ENCODE measurements at regions not wholly inside any gene's neighbourhood (a gene's known extent, or its start where the extent isn't known, plus 50 kb on each side); places are given as distances from the start of the nearest gene placed in this dataset.

DNA sequence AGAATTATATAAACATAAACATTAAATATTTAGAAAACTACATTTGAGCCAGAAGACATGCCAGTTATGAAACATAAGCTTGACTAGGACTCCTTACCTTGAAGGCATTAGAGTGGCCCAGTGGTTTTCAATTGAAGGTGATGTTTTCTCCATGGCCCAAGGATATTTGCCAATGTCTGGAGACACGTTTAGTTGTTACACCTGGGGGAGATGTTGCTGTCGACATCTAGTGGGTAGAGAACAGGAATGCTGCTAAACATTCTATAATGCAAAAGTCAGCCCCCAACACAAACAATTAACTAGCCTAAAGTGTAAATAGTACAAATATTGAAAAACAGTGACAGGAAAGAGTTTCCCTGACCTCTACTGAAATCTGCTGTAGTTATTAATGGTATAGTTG, 200.9 kb upstream of the HS3ST5 start:
- DNase-seq (ENCODE audit: low spot score), result no peak

GRCh38 chr6:114541794-114542193, 199.0 kb upstream of the HS3ST5 start:
- no peak for DNase-seq (ENCODE audit: low spot score)

DNA sequence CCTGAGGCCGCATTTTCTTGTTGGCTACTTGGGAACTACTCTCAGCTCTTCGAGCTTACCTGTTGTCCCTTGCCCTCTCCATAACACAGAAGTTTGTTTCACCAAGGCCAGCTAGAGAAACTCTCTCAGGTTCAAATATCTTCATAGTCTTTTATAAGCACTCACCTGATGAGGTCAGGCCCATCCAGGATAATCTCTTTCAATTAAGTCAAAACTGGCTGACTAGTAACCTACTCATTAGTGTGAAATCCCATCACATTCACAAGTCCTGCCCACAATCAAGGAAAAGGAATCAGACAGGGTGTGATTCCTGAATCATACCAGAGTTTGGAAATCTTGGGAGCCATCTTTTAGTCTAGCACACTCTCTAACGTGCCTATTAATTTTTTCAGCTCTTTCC, 195.2 kb upstream of the HS3ST5 start:
- DNase-seq (ENCODE audit: low spot score), result no peak

DNA sequence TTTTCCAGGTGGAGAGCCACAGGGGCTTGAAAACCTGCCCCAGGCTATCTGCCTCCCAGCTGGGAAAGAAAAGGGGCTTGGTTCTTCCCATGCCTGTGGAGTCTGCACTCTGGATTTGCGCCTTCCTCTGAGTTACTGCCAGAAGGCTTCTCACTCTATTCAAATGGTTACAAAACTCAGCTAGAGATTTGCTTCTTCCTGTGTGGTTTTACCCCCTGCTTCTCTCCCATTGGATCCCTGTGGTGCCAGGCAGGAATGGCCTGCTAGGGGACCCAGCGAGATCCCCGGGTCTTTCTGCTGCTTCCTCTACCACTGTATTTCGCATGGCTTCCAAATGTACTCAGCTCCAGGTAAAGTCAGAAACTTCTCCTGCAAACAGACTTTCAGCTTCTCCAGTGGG, 192.0 kb upstream of the HS3ST5 start:
- no peak for DNase-seq (ENCODE audit: low spot score)

DNA sequence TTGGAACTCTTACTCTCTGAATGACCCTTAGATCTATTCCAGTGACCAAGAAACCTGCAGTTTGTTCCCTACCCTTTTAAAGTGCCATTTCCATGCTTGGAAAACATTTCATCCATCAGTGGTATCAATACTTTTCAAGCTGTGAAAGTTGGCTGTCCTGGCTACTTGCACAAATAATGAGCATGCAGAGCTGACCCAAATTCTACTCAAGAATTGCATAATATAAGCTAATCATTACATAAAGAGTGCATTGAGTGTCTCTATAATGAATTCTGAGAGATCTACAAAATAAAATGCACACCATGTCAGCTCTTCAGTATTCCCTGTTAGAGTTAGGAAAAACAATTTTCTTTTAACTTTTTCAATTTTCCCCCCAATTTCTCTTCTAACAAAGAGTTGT, 181.3 kb upstream of the HS3ST5 start:
- no peak for DNase-seq (ENCODE audit: low spot score)

DNA sequence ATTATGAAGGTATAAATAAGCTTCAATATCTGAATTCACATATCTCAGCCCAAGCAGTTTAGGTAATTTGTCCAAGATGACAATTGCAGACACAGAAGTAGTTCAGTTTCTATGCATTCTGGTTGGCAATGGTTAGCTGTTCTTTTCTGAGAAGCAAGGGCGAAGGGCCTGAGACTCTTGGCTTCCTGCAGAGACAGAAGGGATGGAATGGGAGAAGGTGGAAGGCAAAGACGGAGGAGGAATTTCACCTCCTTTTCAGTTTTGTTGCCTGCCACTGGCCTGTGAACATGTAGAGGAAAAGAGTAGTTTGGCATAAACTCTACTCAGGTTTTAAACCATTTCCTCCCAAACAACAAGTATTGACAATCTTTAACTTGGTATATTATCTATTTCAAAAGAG, 180.7 kb upstream of the HS3ST5 start:
- DNase-seq (ENCODE audit: low spot score), result no peak

DNA sequence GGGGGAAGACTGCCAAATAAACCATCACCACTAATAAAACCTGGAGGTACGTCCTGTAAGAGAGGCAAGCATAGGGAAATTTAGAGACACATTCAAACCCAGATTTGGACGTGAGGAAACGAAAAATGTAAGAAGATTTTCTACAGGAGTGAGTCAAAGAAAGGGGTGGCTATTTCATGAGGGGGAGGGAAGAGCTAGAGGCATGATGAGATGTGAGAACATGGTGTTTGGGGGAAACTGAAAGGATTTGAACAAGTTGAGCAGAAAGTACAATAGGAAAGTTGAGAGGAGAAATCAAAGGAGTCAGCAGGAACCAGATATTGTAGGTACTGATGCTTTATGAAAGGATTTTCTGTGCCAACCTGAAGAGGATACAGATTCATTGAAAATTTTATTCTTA, 179.1 kb upstream of the HS3ST5 start:
- DNase-seq (ENCODE audit: low spot score), result no peak

DNA sequence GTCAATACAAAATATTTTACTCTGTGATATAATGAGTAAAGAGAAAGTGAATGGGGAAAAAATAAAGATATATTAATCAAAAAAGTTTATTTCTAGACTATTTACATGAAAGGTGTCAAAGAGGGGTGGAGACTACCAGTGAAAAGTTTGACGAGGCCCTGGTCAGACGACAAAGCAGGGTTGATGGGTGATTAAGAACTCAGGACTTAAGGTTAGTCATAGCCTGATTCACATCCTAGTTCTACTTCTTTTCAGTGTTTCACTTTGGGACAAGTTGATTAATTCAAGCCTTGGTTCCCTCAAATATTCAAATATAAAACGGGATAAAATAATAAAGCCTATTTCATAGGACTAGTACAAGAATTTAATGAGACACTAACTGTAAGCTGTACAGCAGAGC, 178.2 kb upstream of the HS3ST5 start:
- no peak for DNase-seq (ENCODE audit: low spot score)

DNA sequence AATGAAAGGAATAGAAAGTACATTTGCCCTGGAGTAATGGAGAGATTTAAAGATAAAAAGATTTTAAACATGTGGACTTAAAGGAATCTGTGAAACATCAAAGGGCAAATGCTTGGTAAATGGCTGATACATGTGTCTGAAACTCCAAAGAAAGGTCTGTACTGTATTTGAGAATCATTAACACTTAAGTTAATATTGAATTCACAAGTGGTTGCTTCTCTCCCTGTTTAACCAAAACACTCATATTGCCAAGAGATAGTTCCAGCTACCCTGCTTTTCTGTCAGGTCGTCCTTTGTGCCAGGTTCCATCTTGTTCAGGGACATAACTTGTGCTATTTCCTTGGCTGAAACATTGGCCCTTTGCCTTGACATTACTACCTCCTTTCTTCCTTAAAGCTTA, 171.3 kb upstream of the HS3ST5 start:
- DNase-seq (ENCODE audit: low spot score), result no peak

GRCh38 chr6:114471450-114471849, 128.6 kb upstream of the HS3ST5 start:
- DNase-seq (ENCODE audit: low spot score), result no peak

- DNase-seq (ENCODE audit: low spot score), result no peak
These were observed 125.1 kb upstream of the HS3ST5 start for GRCh38 chr6:114467931-114468330.

- DNase-seq (ENCODE audit: low spot score), result no peak
These were observed 122.7 kb upstream of the HS3ST5 start for GRCh38 chr6:114465511-114465910.

GRCh38 chr6:114453737-114454276, 111.0 kb upstream of the HS3ST5 start:
- no peak for DNase-seq (ENCODE audit: low spot score)

- DNase-seq (ENCODE audit: low spot score), result no peak
These were observed 110.1 kb upstream of the HS3ST5 start for GRCh38 chr6:114452785-114453401.

GRCh38 chr6:114450631-114451030, 107.8 kb upstream of the HS3ST5 start:
- no peak for DNase-seq (ENCODE audit: low spot score)

DNA sequence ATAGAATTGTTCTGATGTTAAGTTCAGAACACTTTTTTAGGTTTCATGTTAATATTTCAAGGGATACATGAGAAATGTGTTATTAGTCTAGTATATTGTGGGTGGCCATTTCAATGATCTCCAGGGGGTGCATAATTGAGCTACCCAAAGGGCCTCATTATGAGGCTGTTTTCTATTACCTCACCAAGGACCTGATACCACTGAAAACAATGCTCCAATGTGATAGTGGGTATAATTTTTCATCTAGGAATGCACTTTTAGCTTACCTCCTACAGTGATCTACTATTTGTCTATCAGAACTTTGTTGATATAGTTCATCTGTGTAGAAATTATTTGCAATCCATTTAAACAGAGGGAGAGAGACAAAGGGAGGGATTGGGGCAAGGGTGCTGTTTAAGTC, 106.8 kb upstream of the HS3ST5 start:
- DNase-seq (ENCODE audit: low spot score), result no peak

- no peak for DNase-seq (ENCODE audit: low spot score)
These were observed 103.5 kb upstream of the HS3ST5 start for GRCh38 chr6:114446342-114446741.

DNA sequence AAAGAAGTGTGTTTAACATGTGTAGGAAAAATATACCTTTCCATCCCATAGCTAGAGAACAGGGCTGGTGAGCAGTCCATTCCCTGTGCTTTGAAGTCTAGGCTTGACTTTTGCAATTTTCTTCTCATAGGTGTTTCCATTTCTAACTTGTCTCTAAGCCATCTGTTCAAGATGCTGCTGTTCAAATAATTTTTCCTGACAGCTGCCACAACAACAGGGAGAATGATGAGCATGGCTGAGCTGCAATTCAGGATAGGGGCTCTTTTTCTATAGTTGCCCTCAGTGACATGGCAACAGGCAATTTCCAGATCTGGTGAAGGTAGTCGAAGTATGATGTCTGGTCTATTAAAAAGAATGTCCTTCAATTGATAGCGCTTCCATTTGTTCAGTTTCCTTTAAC, 103.0 kb upstream of the HS3ST5 start:
- DNase-seq (ENCODE audit: low spot score), result no peak

- no peak for DNase-seq (ENCODE audit: low spot score)
These were observed 96.6 kb upstream of the HS3ST5 start for GRCh38 chr6:114439411-114439810.

GRCh38 chr6:114437235-114437634, 94.4 kb upstream of the HS3ST5 start:
- no peak for DNase-seq (ENCODE audit: low spot score)

GRCh38 chr6:114436691-114437090, 93.9 kb upstream of the HS3ST5 start:
- DNase-seq (ENCODE audit: low spot score), result no peak

GRCh38 chr6:114435985-114436384, 93.2 kb upstream of the HS3ST5 start:
- DNase-seq (ENCODE audit: low spot score), result no peak

DNA sequence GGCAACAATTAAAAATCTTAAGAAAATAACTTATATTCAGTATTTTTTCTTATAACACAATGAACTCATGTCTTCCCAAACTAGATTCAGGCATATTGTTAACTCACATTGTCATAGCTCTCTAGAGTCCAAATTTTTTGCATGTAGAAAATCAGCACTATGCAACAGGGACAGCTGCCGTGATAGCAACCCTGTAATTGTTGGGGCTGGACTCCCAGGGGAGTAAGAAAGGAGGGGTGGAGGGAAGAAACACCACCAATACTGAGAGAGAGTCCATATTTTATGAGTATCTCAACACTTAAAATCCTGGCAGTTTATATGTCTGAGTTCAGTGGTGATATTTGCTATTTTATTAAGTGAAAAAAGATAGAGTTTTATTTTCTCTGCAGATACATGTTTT, 89.6 kb upstream of the HS3ST5 start:
- no peak for DNase-seq (ENCODE audit: low spot score)

- DNase-seq (ENCODE audit: low spot score), result no peak
These were observed 88.8 kb upstream of the HS3ST5 start for GRCh38 chr6:114431641-114432040.

Measured in AG08396 (cell line).